Psoas muscle (tissue), 7 donors: ENCODE measurements at regions not wholly inside any gene's neighbourhood (a gene's known extent, or its start where the extent isn't known, plus 50 kb on each side); places are given as distances from the start of the nearest gene placed in this dataset.

Experiments used
- ATAC-seq, 4 donors: fragments of 200-7000 bp; cut with Tn5 transposase; one replicate each; pipeline ENCODE4 v1.9.1; 2020; ENCODE audit warnings: moderate library complexity in 3 of 4, mild to moderate bottlenecking in 2 of 4
- DNase-seq, 2 donors: peaks; one replicate each; pipeline ENCODE4 v3.0.0-alpha.2; 2020
- H3K27ac ChIP-seq: fragments of 200-600 bp; one replicate; pipeline ENCODE4 v1.8.0; 2022
- H3K27me3 ChIP-seq, 3 donors: fragments of 200-600 bp in 1 of 3; one replicate each; pipeline versions ENCODE4 v1.6.1 to v1.8.0; 2013 to 2022; ENCODE audit warnings: low read length in 2 of 3, mild to moderate bottlenecking in 2 of 3, moderate library complexity in 1 of 3; ENCODE audit not compliant: insufficient read depth in 3 of 3
- H3K36me3 ChIP-seq, 2 donors: fragments of 200-600 bp in 1 of 2; one replicate each; pipeline versions ENCODE4 v1.6.1 to v1.8.0; 2013 to 2022; ENCODE audit warnings: low read depth in 1 of 2, mild to moderate bottlenecking in 1 of 2, moderate library complexity in 1 of 2; ENCODE audit not compliant: insufficient read depth in 1 of 2
- H3K4me1 ChIP-seq: fragments of 200-600 bp; one replicate; pipeline ENCODE4 v1.8.0; 2022
- H3K4me3 ChIP-seq: fragments of 200-600 bp; one replicate; pipeline ENCODE4 v1.8.0; 2022; ENCODE audit warnings: mild to moderate bottlenecking
- H3K9me3 ChIP-seq: fragments of 200-600 bp; one replicate; pipeline ENCODE4 v1.8.0; 2022
- WGBS, 3 donors: extraction: QIAGEN DNeasy Blood & Tissue Kit; methylation state at CpG; one replicate each; pipeline versions ENCODE4 v1.1.6 to v1.1.7; 2013; 5-methylcytosine and 5-hydroxymethylcytosine counted together
- intact Hi-C, 2 donors: fragments of 100-400 bp; cut with DNase I; formaldehyde crosslinking; loops; one replicate each; pipeline versions ENCODE4 v1.11.0 to v1.14.2; 2022
- TF ChIP-seq, protein P1 (sequence below): fragments of 200-600 bp; IDR thresholded peaks from one replicate; pipeline ENCODE4 v1.8.0; 2022; ENCODE audit warnings: antibody characterized with exemption
- donor health status: healthy with polysubstance abuse.
- donor health status: DM: no; HTN: no; CAD: no; lungs with moderate emphysema.
- donor health status: Bipolar disorder and iron deficiency.
- donor health status: healthy.
- donor health status: DM: yes; HTN: yes; CAD: no.
- donor health status: DM: no; HTN: no; CAD: no.
- donor health status: DM: yes; HTN: yes; CAD: no.

DNA sequence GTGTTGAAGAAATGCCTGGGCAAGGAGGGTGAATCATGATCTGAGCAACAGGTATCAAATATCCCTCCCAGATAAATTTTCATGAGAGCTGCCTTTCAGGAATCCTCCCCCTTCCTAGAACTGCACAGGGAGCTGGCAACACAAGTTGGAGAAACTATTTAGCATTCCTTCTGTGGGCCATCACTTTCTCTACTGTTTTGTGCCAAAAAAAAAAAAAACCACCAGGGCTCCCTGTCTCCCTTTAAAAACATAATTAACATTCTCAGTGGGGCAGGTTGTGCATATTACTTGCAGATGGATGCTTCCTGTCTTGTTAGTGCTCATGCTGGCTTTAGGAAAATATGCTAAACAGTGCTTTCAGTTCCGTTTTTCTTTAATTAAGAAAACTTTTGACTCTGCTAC, 234.9 kb upstream of the LMCD1 start:
- Histone ChIP-seq H3K9me3 (no peaks in the 10 kb centered on the region), H3K36me3 (no peaks in the 10 kb centered on the region), H3K4me3 (no peak overlapping the region), H3K4me1 (no peaks in the 10 kb centered on the region), H3K27me3 (no peaks in the 10 kb centered on the region), H3K27ac (no peak overlapping the region)
- TF ChIP-seq, protein P1, sequence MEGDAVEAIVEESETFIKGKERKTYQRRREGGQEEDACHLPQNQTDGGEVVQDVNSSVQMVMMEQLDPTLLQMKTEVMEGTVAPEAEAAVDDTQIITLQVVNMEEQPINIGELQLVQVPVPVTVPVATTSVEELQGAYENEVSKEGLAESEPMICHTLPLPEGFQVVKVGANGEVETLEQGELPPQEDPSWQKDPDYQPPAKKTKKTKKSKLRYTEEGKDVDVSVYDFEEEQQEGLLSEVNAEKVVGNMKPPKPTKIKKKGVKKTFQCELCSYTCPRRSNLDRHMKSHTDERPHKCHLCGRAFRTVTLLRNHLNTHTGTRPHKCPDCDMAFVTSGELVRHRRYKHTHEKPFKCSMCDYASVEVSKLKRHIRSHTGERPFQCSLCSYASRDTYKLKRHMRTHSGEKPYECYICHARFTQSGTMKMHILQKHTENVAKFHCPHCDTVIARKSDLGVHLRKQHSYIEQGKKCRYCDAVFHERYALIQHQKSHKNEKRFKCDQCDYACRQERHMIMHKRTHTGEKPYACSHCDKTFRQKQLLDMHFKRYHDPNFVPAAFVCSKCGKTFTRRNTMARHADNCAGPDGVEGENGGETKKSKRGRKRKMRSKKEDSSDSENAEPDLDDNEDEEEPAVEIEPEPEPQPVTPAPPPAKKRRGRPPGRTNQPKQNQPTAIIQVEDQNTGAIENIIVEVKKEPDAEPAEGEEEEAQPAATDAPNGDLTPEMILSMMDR = no peak
- no peak for DNase-seq
- intact Hi-C loops = no loop called here
- ATAC-seq = peak in 2 of 4 donors; percentile 51 to 60
- 35 to 48% (median 42%) methylated on average over 1 of the region's 1 CpG for WGBS, 3 donors

DNA sequence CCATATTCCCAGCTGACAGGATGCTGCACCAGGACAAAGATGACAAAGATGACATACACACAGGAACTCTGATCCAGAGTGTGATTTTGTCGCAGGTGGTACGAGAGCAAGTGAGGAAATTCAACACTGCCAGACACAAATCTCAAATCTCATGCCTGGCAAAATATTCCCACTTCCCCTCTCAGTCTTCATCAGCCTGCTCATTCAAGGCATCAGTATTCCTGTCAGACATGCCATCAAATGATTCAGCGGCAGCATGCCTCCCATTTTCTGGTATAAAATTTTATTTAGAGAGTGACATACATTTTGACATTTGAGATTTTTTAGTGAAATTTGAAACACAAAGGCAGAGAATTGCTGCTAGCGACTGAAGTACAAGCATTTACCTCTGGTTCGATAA, 228.1 kb upstream of the LMCD1 start:
- Histone ChIP-seq H3K4me1 (no peaks in the 10 kb centered on the region), H3K4me3 (no peak overlapping the region), H3K9me3 (no peaks in the 10 kb centered on the region), H3K36me3 (no peaks in the 10 kb centered on the region), H3K27ac (no peak overlapping the region), H3K27me3 (no peaks in the 10 kb centered on the region)
- TF ChIP-seq, protein P1 = no peak
- intact Hi-C loops = no loop called here
- no peak for ATAC-seq
- no peak for DNase-seq
- WGBS, 3 donors = 71 to 74% (median 73%) methylated on average over 5 of the region's 5 CpGs

DNA sequence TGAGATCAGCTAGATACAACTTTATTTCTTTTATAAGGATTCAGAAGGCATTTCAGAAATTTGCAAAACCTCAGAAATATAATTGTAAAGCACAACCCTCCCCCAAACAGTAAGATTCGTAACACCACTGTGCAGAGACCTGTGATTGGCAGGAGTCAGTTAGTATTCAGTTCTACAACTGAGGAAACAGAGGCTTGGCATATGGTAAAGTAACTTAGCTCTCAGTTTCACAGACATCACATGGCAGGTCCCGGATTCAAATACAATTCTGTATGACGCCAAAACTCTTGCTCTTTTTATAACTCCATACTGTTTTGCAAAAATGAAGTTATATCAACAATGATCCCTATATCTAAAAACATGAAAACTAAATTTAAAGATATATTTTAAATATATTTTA, 225.6 kb upstream of the LMCD1 start:
- intact Hi-C loops = no loop called here
- TF ChIP-seq, protein P1 = no peak
- 69 to 86% (median 75%) methylated on average over 3 of the region's 3 CpGs for WGBS, 3 donors
- DNase-seq = no peak
- no peak for ATAC-seq
- Histone ChIP-seq H3K4me3 (no peak overlapping the region), H3K27ac (no peak overlapping the region), H3K4me1 (no peaks in the 10 kb centered on the region), H3K27me3 (no peaks in the 10 kb centered on the region), H3K9me3 (no peaks in the 10 kb centered on the region), H3K36me3 (no peaks in the 10 kb centered on the region)

DNA sequence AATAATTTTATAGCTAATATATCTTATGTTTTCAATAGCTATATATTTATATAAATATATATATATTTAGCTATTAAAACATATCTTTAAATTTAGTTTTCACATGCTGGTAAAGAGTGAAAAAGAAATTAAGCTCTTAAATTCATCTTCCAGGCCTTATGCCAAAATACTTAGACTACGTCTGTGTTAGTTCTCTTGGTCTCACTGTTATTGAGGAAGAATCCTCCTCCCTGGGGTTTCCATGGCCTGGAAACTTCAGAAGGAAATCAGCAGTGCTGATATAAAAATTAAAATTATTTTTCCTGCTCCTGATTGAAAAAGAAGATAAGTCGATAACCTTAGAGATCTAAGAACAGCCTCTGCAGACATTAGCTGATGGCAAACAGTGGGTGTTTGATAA, 225.1 kb upstream of the LMCD1 start:
- no peak overlapping the region for H3K4me3 ChIP-seq
- no peaks in the 10 kb centered on the region for H3K9me3 ChIP-seq
- intact Hi-C loops = no loop called here
- WGBS, 3 donors = 56 to 66% (median 62%) methylated on average over 2 of the region's 2 CpGs
- no peak for ATAC-seq
- H3K27ac ChIP-seq = no peak overlapping the region
- H3K36me3 ChIP-seq = no peaks in the 10 kb centered on the region
- no peak for DNase-seq
- no peaks in the 10 kb centered on the region for H3K4me1 ChIP-seq
- TF ChIP-seq, protein P1 = no peak
- no peaks in the 10 kb centered on the region for H3K27me3 ChIP-seq

DNA sequence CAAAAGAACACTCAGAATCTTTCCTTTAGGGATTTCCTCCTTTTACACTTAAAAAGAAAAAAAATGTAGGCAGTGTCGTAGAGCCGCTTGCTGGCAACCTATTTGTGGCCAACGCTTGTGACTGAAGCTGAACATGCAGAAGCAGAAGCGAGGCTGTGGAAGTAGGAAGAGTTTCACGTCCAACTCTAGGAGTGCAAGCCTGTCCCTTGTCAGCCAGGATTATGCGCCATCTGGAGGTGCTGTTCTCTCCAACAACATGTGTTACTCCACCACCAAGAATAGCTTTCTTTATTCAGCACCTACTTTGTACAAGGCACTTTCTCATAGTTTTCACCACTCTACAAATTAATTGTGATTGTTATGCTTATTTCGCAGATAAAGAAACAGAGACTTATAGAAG, 223.2 kb upstream of the LMCD1 start:
- H3K4me1 ChIP-seq = peaks cover 7% of the 10 kb centered on the region
- H3K36me3 ChIP-seq = no peaks in the 10 kb centered on the region
- H3K27ac ChIP-seq = no peak overlapping the region
- TF ChIP-seq, protein P1 = no peak
- WGBS, 3 donors = 82 to 90% (median 85%) methylated on average over 7 of the region's 7 CpGs
- DNase-seq (no peak), ATAC-seq (no peak)
- no peaks in the 10 kb centered on the region for H3K9me3 ChIP-seq
- H3K27me3 ChIP-seq = no peaks in the 10 kb centered on the region
- no peak overlapping the region for H3K4me3 ChIP-seq
- intact Hi-C loops = no loop called here
